GM23338 (cell line): ENCODE measurements at regions not wholly inside any gene's neighbourhood (a gene's known extent, or its start where the extent isn't known, plus 50 kb on each side); places are given as distances from the start of the nearest gene placed in this dataset.

Source experiments
- ATAC-seq: fragments of 200-7000 bp; cut with Tn5 transposase; 3 replicates; pipeline ENCODE4 v1.9.1; 2020
- DNase-seq: peaks from one replicate; pipeline ENCODE4 v3.0.0-alpha.2; 2015; ENCODE audit warnings: low spot score
- H2AFZ ChIP-seq: fragments of 200-600 bp; sonication (generic); 2 replicates; pipeline ENCODE4 v1.8.0; 2016; ENCODE audit warnings: antibody characterized with exemption, mild to moderate bottlenecking, moderate library complexity
- H3F3A ChIP-seq: fragments of 200-600 bp; sonication (generic); replicated peaks from 2 replicates; pipeline ENCODE4 v1.8.0; 2017; ENCODE audit warnings: antibody characterized with exemption, mixed run types, low read depth
- H3K27ac ChIP-seq: fragments of 200-600 bp; sonication (generic); 2 replicates; pipeline ENCODE4 v1.6.1; 2016; ENCODE audit warnings: low read depth
- H3K27me3 ChIP-seq: fragments of 200-600 bp; sonication (generic); 2 replicates; pipeline ENCODE4 v1.8.0; 2016; ENCODE audit warnings: mild to moderate bottlenecking, mixed run types, moderate library complexity; ENCODE audit not compliant: insufficient read depth
- H3K36me3 ChIP-seq: fragments of 200-600 bp; sonication (generic); 2 replicates; pipeline ENCODE4 v1.8.0; 2016; ENCODE audit warnings: mild to moderate bottlenecking; ENCODE audit not compliant: insufficient read depth
- H3K4me1 ChIP-seq: fragments of 200-600 bp; sonication (generic); 2 replicates; pipeline ENCODE4 v1.8.0; 2016; ENCODE audit warnings: mild to moderate bottlenecking, moderate library complexity; ENCODE audit not compliant: insufficient read depth
- H3K4me2 ChIP-seq: fragments of 200-600 bp; sonication (generic); 2 replicates; pipeline ENCODE4 v1.7.1; 2017; ENCODE audit warnings: mixed run types
- H3K4me3 ChIP-seq: fragments of 200-600 bp; sonication (generic); 2 replicates; pipeline ENCODE4 v1.6.1; 2016; ENCODE audit warnings: mixed run types
- H3K79me2 ChIP-seq: fragments of 200-600 bp; sonication (generic); replicated peaks from 2 replicates; pipeline ENCODE4 v1.8.0; 2017; ENCODE audit warnings: mild to moderate bottlenecking; ENCODE audit not compliant: insufficient read depth
- H3K9me2 ChIP-seq: fragments of 200-600 bp; sonication (generic); 2 replicates; pipeline ENCODE4 v1.8.0; 2017; ENCODE audit not compliant: insufficient read depth
- H4K20me1 ChIP-seq: fragments of 200-600 bp; sonication (generic); replicated peaks from 2 replicates; pipeline ENCODE4 v1.8.0; 2017; ENCODE audit warnings: mild to moderate bottlenecking; ENCODE audit not compliant: insufficient read depth
- H3K27ac Mint-ChIP-seq: 2 replicates; pipeline ENCODE4 v1.8.0; 2020; ENCODE audit warnings: inconsistent platforms, mild to moderate bottlenecking, moderate library complexity, mixed read lengths
- H3K27me3 Mint-ChIP-seq: 3 replicates; pipeline ENCODE4 v1.8.0; 2022; ENCODE audit warnings: low read depth, mild to moderate bottlenecking, moderate library complexity, mixed read lengths, inconsistent platforms; ENCODE audit not compliant: insufficient read depth, poor library complexity
- H3K36me3 Mint-ChIP-seq: 3 replicates; pipeline ENCODE4 v1.8.0; 2021; ENCODE audit warnings: low read depth, mild to moderate bottlenecking, inconsistent platforms, moderate library complexity, mixed read lengths
- H3K4me1 Mint-ChIP-seq: 3 replicates; pipeline ENCODE4 v1.8.0; 2020; ENCODE audit warnings: mild to moderate bottlenecking, inconsistent platforms, mixed read lengths
- H3K4me3 Mint-ChIP-seq: 3 replicates; pipeline ENCODE4 v1.8.0; 2021; ENCODE audit warnings: moderate library complexity, mild to moderate bottlenecking, inconsistent platforms, mixed read lengths
- H3K9me3 Mint-ChIP-seq: 3 replicates; pipeline ENCODE4 v1.8.0; 2020; ENCODE audit warnings: moderate library complexity, mild to moderate bottlenecking, inconsistent platforms, mixed read lengths
- CREB1 ChIP-seq: fragments of 250-450 bp; sonication (Bioruptor Pico); IDR thresholded peaks from 2 replicates; pipeline ENCODE4 v1.5.0; 2020; ENCODE audit warnings: low read depth, mild to moderate bottlenecking, moderate library complexity
- EZH2 ChIP-seq: fragments of 200-600 bp; sonication (generic); IDR thresholded peaks from one replicate; pipeline ENCODE4 v1.8.0; 2017; ENCODE audit warnings: antibody characterized with exemption, mild to moderate bottlenecking, low read depth; ENCODE audit not compliant: unreplicated experiment
- EZH2phosphoT487 ChIP-seq: fragments of 200-600 bp; sonication (generic); IDR thresholded peaks from one replicate; pipeline ENCODE4 v1.8.1; 2018; ENCODE audit warnings: antibody characterized with exemption; ENCODE audit not compliant: unreplicated experiment
- POLR2AphosphoS5 ChIP-seq: IDR thresholded peaks from 2 replicates; pipeline ENCODE4 v1.6.1; 2016; ENCODE audit warnings: antibody characterized with exemption, low read depth
- TF ChIP-seq, protein P1 (sequence below): IDR thresholded peaks from 2 replicates; pipeline ENCODE4 v1.6.1; 2016; ENCODE audit warnings: antibody characterized with exemption
- TF ChIP-seq, protein P2 (sequence below): fragments of 250-450 bp; sonication (Bioruptor Pico); IDR thresholded peaks from 2 replicates; pipeline ENCODE4 v1.5.0; 2020; ENCODE audit warnings: mild to moderate bottlenecking, moderate library complexity
- TF ChIP-seq, protein P3 (sequence below): IDR thresholded peaks from one replicate; pipeline ENCODE4 v1.6.1; 2018; ENCODE audit warnings: antibody characterized with exemption; ENCODE audit not compliant: unreplicated experiment

DNA sequence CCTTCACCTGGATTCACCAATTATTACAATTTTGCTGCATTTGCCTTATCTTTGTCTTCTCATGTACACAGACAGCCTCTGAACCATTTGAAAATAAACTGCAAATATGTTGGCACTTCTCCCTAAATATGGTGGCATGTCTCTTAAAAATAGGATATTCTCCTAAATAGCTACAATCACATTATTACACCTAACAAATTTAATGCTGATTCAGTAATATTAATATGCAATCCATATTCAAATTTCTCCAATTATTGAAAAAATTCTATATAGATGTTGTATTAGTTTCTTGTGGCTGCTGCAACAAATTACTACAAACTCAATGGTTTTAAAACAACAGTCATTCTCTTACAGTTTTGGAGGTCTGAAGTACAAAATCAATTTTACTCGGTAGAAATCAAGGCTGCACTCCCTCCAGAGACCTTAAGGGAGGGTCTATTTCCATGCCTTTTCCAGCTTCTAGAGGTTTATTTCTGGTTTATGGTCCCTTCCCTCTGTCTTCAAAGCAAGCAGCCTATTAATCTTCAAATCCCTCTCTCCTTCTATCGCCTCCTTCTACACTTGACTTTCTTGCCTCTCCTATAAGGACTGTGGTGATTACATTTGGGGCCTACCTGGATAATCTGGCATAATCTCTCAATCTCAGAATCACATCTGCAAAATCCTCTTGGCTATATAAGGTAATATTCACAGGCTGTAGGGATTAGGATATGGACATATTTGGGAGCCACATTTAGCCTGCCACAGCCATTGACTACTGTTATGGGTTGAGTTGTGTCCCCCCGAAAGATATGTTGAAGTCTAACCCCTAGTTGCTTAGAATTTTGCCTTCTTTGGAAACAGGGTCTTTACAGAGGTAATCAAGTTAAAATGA is 52.5 kb upstream of the BOLA1 start:
- no peaks in the 10 kb centered on the region for H3K36me3 ChIP-seq
- H3K9me3 Mint-ChIP-seq = no peaks in the 10 kb centered on the region; the same call in 2 of the 3 replicates
- H3K27ac Mint-ChIP-seq = peak overlapping the region; percentile 72
- H3K9me2 ChIP-seq = no peaks in the 10 kb centered on the region
- peak overlapping the region; percentile 50 for H3K27ac ChIP-seq
- H3K4me1 ChIP-seq = peaks cover 41% of the 10 kb centered on the region
- no peak overlapping the region for H2AFZ ChIP-seq
- no peak for ATAC-seq
- H3K4me3 ChIP-seq = peak overlapping the region; percentile 96
- peaks cover 16% of the 10 kb centered on the region for H3K36me3 Mint-ChIP-seq
- peaks cover 7% of the 10 kb centered on the region; the same call in 1 of the 2 replicates for H3F3A ChIP-seq
- no peaks in the 10 kb centered on the region for H3K27me3 ChIP-seq
- H3K79me2 ChIP-seq = peaks cover 65% of the 10 kb centered on the region
- peaks cover 19% of the 10 kb centered on the region for H3K27me3 Mint-ChIP-seq
- no peak for TF ChIP-seq EZH2phosphoT487
- TF ChIP-seq CREB1 = no peak
- TF ChIP-seq, protein P1, sequence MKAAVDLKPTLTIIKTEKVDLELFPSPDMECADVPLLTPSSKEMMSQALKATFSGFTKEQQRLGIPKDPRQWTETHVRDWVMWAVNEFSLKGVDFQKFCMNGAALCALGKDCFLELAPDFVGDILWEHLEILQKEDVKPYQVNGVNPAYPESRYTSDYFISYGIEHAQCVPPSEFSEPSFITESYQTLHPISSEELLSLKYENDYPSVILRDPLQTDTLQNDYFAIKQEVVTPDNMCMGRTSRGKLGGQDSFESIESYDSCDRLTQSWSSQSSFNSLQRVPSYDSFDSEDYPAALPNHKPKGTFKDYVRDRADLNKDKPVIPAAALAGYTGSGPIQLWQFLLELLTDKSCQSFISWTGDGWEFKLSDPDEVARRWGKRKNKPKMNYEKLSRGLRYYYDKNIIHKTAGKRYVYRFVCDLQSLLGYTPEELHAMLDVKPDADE = no peak
- no peak for TF ChIP-seq EZH2
- TF ChIP-seq POLR2AphosphoS5 = no peak
- TF ChIP-seq, protein P2, sequence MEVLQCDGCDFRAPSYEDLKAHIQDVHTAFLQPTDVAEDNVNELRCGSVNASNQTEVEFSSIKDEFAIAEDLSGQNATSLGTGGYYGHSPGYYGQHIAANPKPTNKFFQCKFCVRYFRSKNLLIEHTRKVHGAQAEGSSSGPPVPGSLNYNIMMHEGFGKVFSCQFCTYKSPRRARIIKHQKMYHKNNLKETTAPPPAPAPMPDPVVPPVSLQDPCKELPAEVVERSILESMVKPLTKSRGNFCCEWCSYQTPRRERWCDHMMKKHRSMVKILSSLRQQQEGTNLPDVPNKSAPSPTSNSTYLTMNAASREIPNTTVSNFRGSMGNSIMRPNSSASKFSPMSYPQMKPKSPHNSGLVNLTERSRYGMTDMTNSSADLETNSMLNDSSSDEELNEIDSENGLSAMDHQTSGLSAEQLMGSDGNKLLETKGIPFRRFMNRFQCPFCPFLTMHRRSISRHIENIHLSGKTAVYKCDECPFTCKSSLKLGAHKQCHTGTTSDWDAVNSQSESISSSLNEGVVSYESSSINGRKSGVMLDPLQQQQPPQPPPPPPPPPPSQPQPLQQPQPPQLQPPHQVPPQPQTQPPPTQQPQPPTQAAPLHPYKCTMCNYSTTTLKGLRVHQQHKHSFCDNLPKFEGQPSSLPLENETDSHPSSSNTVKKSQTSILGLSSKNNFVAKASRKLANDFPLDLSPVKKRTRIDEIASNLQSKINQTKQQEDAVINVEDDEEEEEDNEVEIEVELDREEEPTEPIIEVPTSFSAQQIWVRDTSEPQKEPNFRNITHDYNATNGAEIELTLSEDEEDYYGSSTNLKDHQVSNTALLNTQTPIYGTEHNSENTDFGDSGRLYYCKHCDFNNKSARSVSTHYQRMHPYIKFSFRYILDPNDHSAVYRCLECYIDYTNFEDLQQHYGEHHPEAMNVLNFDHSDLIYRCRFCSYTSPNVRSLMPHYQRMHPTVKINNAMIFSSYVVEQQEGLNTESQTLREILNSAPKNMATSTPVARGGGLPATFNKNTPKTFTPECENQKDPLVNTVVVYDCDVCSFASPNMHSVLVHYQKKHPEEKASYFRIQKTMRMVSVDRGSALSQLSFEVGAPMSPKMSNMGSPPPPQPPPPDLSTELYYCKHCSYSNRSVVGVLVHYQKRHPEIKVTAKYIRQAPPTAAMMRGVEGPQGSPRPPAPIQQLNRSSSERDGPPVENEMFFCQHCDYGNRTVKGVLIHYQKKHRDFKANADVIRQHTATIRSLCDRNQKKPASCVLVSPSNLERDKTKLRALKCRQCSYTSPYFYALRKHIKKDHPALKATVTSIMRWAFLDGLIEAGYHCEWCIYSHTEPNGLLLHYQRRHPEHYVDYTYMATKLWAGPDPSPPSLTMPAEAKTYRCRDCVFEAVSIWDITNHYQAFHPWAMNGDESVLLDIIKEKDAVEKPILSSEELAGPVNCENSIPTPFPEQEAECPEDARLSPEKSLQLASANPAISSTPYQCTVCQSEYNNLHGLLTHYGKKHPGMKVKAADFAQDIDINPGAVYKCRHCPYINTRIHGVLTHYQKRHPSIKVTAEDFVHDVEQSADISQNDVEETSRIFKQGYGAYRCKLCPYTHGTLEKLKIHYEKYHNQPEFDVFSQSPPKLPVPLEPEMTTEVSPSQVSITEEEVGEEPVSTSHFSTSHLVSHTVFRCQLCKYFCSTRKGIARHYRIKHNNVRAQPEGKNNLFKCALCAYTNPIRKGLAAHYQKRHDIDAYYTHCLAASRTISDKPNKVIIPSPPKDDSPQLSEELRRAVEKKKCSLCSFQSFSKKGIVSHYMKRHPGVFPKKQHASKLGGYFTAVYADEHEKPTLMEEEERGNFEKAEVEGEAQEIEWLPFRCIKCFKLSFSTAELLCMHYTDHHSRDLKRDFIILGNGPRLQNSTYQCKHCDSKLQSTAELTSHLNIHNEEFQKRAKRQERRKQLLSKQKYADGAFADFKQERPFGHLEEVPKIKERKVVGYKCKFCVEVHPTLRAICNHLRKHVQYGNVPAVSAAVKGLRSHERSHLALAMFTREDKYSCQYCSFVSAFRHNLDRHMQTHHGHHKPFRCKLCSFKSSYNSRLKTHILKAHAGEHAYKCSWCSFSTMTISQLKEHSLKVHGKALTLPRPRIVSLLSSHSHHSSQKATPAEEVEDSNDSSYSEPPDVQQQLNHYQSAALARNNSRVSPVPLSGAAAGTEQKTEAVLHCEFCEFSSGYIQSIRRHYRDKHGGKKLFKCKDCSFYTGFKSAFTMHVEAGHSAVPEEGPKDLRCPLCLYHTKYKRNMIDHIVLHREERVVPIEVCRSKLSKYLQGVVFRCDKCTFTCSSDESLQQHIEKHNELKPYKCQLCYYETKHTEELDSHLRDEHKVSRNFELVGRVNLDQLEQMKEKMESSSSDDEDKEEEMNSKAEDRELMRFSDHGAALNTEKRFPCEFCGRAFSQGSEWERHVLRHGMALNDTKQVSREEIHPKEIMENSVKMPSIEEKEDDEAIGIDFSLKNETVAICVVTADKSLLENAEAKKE (CRISPR knock-in tag) = no peak
- TF ChIP-seq, protein P3, sequence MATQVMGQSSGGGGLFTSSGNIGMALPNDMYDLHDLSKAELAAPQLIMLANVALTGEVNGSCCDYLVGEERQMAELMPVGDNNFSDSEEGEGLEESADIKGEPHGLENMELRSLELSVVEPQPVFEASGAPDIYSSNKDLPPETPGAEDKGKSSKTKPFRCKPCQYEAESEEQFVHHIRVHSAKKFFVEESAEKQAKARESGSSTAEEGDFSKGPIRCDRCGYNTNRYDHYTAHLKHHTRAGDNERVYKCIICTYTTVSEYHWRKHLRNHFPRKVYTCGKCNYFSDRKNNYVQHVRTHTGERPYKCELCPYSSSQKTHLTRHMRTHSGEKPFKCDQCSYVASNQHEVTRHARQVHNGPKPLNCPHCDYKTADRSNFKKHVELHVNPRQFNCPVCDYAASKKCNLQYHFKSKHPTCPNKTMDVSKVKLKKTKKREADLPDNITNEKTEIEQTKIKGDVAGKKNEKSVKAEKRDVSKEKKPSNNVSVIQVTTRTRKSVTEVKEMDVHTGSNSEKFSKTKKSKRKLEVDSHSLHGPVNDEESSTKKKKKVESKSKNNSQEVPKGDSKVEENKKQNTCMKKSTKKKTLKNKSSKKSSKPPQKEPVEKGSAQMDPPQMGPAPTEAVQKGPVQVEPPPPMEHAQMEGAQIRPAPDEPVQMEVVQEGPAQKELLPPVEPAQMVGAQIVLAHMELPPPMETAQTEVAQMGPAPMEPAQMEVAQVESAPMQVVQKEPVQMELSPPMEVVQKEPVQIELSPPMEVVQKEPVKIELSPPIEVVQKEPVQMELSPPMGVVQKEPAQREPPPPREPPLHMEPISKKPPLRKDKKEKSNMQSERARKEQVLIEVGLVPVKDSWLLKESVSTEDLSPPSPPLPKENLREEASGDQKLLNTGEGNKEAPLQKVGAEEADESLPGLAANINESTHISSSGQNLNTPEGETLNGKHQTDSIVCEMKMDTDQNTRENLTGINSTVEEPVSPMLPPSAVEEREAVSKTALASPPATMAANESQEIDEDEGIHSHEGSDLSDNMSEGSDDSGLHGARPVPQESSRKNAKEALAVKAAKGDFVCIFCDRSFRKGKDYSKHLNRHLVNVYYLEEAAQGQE = no peak
- peak overlapping the region; percentile 67 for H3K4me3 Mint-ChIP-seq
- peaks cover 24% of the 10 kb centered on the region for H4K20me1 ChIP-seq
- H3K4me2 ChIP-seq = peak overlapping the region; percentile 95
- DNase-seq = peak; percentile 7
- H3K4me1 Mint-ChIP-seq = peaks cover 45% of the 10 kb centered on the region
